ENCODE measurements at regions not wholly inside any gene's neighbourhood (a gene's known extent, or its start where the extent isn't known, plus 50 kb on each side); places are given as distances from the start of the nearest gene placed in this dataset.
"Not testable (repeated sequence)": the region's sequence is repeated elsewhere in the genome, so short reads cannot be mapped to it uniquely, and the experiment has no call there.

DNA sequence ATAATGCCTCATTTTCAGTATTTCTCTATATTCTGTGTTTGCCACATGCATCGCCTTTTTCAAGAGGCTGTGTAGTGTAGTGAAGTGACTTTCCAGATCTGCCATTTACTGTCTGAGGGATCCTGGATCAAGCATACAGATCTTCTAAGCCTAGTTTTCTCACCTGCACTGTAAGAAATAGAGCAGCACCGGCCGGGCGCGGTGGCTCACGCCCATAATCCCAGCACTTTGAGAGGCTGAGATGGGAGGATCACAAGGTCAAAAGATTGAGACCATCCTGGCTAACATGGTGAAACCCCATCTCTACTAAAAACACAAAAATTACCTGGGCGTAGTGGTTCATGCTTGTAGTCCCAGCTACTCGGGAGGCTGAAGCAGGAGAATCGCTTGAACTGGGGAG lies 1387.5 kb downstream of the AACS start:
- TF ChIP-seq, protein P1, sequence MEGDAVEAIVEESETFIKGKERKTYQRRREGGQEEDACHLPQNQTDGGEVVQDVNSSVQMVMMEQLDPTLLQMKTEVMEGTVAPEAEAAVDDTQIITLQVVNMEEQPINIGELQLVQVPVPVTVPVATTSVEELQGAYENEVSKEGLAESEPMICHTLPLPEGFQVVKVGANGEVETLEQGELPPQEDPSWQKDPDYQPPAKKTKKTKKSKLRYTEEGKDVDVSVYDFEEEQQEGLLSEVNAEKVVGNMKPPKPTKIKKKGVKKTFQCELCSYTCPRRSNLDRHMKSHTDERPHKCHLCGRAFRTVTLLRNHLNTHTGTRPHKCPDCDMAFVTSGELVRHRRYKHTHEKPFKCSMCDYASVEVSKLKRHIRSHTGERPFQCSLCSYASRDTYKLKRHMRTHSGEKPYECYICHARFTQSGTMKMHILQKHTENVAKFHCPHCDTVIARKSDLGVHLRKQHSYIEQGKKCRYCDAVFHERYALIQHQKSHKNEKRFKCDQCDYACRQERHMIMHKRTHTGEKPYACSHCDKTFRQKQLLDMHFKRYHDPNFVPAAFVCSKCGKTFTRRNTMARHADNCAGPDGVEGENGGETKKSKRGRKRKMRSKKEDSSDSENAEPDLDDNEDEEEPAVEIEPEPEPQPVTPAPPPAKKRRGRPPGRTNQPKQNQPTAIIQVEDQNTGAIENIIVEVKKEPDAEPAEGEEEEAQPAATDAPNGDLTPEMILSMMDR (IDR thresholded peaks at IDR 0.05) = not testable (repeated sequence)
- TF ChIP-seq EZH2 (IDR thresholded peaks at IDR 0.05; ENCODE audit: borderline replicate concordance, insufficient read depth, low read depth, low read length, poor library complexity, severe bottlenecking) = not testable (repeated sequence)

Data from B cell (primary cell).